Spleen (tissue), 7 donors: ENCODE measurements at regions not wholly inside any gene's neighbourhood (a gene's known extent, or its start where the extent isn't known, plus 50 kb on each side); places are given as distances from the start of the nearest gene placed in this dataset.

Source experiments
- CTCF ChIP-seq, 11 experiments: fragments of 200-600 bp in 7 of 11; fragments of 450-650 bp in 4 of 11; sonication (generic) in 4 of 11; IDR thresholded peaks in 8 of 11; conservative IDR thresholded peaks in 3 of 11; 1 replicate in 7 of 11; 2 replicates in 4 of 11; pipeline versions ENCODE4 v1.4.0 to v1.8.0; 2016 to 2021; ENCODE audit warnings: antibody characterized with exemption in 11 of 11, inconsistent platforms in 4 of 11, mild to moderate bottlenecking in 1 of 11
- POLR2AphosphoS5 ChIP-seq, 3 donors: sonication (generic); formaldehyde crosslinking; IDR thresholded peaks; one replicate each; pipeline ENCODE4 v1.5.1; 2017; ENCODE audit warnings: antibody characterized with exemption in 3 of 3
- donor health status: DM: no; HTN: no; CAD: no; lungs with moderate emphysema.
- donor health status: DM: no; HTN: no; CAD: no.
- donor health status: DM: no; HTN: no; CAD: no.

DNA sequence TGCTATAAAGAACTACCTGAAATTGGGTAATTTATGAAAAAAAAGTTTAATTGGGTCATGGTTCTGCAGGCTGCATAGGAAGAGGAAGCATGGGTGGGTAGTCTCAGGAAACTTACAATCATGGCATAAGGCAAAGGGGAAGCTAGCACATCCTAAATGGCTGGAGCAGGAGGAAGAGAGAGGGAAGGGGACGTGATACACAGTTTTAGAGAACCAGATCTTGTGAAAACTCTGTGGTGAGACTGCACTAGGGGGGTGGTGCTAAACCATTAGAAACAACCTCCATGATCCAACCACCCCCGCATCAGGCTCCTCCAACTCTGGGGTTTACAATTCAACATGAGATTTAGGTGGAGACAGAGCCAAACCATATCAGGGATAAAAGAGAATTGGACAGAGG, 624.2 kb downstream of the PRR16 start:
- TF ChIP-seq POLR2AphosphoS5 (IDR thresholded peaks at IDR 0.05) (no peak), CTCF (IDR thresholded peaks at IDR 0.05 in 8 of 11, conservative IDR thresholded peaks at IDR 0.05 in 3 of 11) (no peak)
